ENCODE measurements at regions not wholly inside any gene's neighbourhood (a gene's known extent, or its start where the extent isn't known, plus 50 kb on each side); places are given as distances from the start of the nearest gene placed in this dataset.

- TF ChIP-seq CTCF (IDR thresholded peaks at IDR 0.05) = no peak
- TF ChIP-seq POLR2A (IDR thresholded peaks at IDR 0.05) = no peak
Observed at GRCh38 chr2:129056959-129057317, 738.3 kb upstream of the HS6ST1 start.

All from thyroid gland (tissue), 4 donors.